Ishikawa (cell line): ENCODE measurements at regions not wholly inside any gene's neighbourhood (a gene's known extent, or its start where the extent isn't known, plus 50 kb on each side); places are given as distances from the start of the nearest gene placed in this dataset.

ENCODE experiments used
- CEBPB ChIP-seq: IDR thresholded peaks from 2 replicates; pipeline ENCODE4 v1.6.1; 2012
- CREB1 ChIP-seq: IDR thresholded peaks from 2 replicates; pipeline ENCODE4 v1.6.1; 2012; ENCODE audit warnings: low read depth
- EGR1 ChIP-seq: IDR thresholded peaks from 2 replicates; pipeline ENCODE4 v1.6.1; 2012
- EP300 ChIP-seq: IDR thresholded peaks from 2 replicates; pipeline ENCODE4 v1.6.1; 2012; ENCODE audit warnings: borderline replicate concordance
- FOXM1 ChIP-seq: IDR thresholded peaks from 2 replicates; pipeline ENCODE4 v1.6.1; 2012; ENCODE audit warnings: low read depth, borderline replicate concordance
- NFIC ChIP-seq: IDR thresholded peaks from 2 replicates; pipeline ENCODE4 v1.6.1; 2012
- RAD21 ChIP-seq: IDR thresholded peaks from 2 replicates; pipeline ENCODE4 v1.6.1; 2012; ENCODE audit warnings: low read depth
- TAF1 ChIP-seq: IDR thresholded peaks from 2 replicates; pipeline ENCODE4 v1.6.1; 2012; ENCODE audit warnings: low read depth, mild to moderate bottlenecking
- TCF12 ChIP-seq: IDR thresholded peaks from 2 replicates; pipeline ENCODE4 v1.6.1; 2012; ENCODE audit warnings: low read depth
- TEAD4 ChIP-seq: IDR thresholded peaks from 2 replicates; pipeline ENCODE4 v1.6.1; 2012
- YY1 ChIP-seq: IDR thresholded peaks from 2 replicates; pipeline ENCODE4 v1.6.1; 2012; ENCODE audit warnings: low read depth
- ZBTB7A ChIP-seq: IDR thresholded peaks from 2 replicates; pipeline ENCODE4 v1.6.1; 2012; ENCODE audit warnings: low read depth
- TF ChIP-seq, protein P1 (sequence below): IDR thresholded peaks from 2 replicates; pipeline ENCODE4 v1.6.1; 2012; ENCODE audit warnings: low read depth, mild to moderate bottlenecking
- TF ChIP-seq, protein P2 (sequence below): IDR thresholded peaks from 2 replicates; pipeline ENCODE4 v1.6.1; 2012
- TF ChIP-seq, protein P3 (sequence below): IDR thresholded peaks from 2 replicates; pipeline ENCODE4 v1.6.1; 2012

DNA sequence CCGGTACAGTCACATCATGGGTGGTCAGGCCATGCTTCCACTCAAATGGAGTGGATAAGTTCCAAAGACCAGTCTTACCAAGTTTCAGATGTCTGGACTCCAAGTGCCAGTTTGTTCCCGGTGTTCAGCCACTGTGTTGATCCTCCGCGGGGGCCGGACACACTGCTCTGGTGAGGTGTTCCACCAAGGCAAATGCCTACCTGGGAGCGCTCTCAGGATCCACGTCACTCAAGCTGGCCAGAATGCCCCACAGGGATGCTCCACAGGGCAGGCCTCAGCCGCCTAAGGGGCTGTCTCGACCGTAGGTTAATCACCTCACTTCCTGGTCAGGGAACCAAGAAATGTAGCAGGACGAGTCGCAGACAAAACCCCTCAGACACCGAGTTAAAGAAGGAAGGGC, 258.0 kb upstream of the GRID2 start:
- TF ChIP-seq RAD21 (no peak), TAF1 (no peak), CEBPB (no peak), ZBTB7A (no peak), NFIC (no peak)
- TF ChIP-seq, protein P1, sequence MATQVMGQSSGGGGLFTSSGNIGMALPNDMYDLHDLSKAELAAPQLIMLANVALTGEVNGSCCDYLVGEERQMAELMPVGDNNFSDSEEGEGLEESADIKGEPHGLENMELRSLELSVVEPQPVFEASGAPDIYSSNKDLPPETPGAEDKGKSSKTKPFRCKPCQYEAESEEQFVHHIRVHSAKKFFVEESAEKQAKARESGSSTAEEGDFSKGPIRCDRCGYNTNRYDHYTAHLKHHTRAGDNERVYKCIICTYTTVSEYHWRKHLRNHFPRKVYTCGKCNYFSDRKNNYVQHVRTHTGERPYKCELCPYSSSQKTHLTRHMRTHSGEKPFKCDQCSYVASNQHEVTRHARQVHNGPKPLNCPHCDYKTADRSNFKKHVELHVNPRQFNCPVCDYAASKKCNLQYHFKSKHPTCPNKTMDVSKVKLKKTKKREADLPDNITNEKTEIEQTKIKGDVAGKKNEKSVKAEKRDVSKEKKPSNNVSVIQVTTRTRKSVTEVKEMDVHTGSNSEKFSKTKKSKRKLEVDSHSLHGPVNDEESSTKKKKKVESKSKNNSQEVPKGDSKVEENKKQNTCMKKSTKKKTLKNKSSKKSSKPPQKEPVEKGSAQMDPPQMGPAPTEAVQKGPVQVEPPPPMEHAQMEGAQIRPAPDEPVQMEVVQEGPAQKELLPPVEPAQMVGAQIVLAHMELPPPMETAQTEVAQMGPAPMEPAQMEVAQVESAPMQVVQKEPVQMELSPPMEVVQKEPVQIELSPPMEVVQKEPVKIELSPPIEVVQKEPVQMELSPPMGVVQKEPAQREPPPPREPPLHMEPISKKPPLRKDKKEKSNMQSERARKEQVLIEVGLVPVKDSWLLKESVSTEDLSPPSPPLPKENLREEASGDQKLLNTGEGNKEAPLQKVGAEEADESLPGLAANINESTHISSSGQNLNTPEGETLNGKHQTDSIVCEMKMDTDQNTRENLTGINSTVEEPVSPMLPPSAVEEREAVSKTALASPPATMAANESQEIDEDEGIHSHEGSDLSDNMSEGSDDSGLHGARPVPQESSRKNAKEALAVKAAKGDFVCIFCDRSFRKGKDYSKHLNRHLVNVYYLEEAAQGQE = no peak

DNA sequence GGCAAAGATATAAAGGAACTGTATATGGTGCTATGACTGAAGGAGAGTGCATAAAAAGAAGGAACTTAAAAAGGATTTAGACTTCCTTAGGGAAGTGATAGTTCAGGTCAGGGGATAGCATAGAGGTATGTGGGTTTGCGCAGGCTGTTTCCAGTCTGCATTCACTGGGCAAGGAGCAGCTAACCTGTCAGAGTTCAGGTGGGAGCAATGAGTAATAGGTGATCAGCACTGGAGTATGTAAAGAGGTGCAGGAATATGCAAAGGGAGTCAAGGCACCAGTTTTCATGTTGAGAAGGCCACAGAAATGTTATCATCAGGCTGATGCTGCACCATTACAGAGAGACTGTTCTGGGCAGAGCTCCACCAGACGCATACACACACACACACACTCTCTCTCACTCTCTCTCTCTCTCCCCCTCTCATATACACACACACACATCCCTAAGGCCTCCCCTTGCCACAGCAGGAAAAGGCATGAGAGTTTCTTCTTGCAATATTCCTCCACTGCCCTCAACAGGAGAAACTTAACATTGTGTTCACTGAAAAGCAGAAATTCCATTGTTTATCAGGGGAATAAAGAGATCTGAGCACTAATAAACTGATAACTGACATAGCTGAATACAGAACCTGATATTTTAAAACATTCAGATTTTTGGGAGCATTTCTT, 256.4 kb upstream of the GRID2 start:
- peak; percentile 51 for TF ChIP-seq RAD21
- no peak for TF ChIP-seq TEAD4
- no peak for TF ChIP-seq CREB1
- TF ChIP-seq CEBPB = no peak

DNA sequence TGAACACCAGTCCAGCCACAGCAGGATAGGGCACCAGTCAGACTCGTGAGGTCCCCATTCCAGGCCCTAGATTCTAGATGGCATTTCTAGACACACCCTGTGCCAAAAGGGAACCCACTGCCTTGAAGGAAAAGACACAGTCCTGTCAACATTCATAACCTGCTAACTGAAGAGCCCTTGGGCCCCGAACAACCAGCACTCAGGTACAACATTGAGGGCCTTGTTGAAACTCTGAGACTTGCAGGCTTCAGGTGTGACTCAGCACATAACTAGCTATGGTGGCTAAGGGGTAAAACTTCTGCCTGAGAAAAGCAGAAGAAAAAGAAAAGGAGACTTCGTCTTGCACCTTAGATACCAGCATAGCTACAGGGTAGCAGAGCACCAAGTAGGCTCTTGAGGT, 252.9 kb upstream of the GRID2 start:
- TF ChIP-seq EP300 = no peak
- TF ChIP-seq TCF12 = no peak
- no peak for TF ChIP-seq RAD21
- TF ChIP-seq CEBPB = no peak
- TF ChIP-seq, protein P2, sequence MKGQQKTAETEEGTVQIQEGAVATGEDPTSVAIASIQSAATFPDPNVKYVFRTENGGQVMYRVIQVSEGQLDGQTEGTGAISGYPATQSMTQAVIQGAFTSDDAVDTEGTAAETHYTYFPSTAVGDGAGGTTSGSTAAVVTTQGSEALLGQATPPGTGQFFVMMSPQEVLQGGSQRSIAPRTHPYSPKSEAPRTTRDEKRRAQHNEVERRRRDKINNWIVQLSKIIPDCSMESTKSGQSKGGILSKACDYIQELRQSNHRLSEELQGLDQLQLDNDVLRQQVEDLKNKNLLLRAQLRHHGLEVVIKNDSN = no peak

DNA sequence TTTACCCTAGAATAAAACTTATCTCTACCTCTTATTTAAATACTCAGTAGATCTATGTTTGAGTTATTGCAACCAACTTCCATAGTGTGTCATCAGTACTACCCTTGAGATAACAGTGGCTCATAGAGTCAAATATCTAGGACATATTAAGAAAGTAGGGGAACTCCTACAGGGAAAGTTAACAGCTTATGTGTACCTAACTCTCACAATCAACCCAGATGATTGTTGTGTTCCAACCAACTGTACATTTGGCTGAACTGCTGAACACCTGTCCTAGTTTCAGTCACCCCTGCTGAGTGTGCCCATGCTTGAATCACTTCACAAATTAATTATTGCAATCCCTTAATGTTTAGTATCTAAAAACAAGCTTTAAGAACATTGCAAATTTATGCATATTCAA, 244.2 kb upstream of the GRID2 start:
- TF ChIP-seq ZBTB7A (no peak), RAD21 (no peak), TCF12 (no peak), EGR1 (no peak), YY1 (no peak), TEAD4 (no peak), CREB1 (no peak), EP300 (no peak), NFIC (no peak), CEBPB (no peak), TAF1 (no peak), FOXM1 (no peak)
- TF ChIP-seq, protein P1 = no peak
- TF ChIP-seq, protein P2 = no peak
- TF ChIP-seq, protein P3, sequence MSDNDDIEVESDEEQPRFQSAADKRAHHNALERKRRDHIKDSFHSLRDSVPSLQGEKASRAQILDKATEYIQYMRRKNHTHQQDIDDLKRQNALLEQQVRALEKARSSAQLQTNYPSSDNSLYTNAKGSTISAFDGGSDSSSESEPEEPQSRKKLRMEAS = no peak

DNA sequence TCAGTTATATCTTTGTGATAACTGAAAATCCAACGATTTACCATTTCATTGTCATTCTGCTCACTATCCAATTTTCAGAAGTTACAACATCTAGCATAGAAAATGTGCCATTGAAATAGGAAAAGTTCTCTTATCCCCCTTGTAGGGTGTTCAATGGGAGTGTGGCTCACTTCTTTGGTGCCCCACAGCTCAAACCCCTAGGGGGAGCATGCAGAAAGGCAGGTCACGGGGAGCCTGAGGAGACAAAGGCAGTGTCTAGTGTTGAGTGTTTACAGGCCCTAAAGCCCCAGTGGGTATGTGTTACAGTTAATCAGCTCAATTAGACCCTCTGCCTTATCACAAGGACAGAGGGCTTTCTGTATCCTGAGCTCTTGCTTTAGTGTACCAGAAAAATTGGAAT, 243.4 kb upstream of the GRID2 start:
- TF ChIP-seq EP300 (no peak), CEBPB (no peak), NFIC (no peak), TAF1 (no peak), TEAD4 (no peak), CREB1 (no peak), YY1 (no peak), EGR1 (no peak), RAD21 (no peak), FOXM1 (no peak), ZBTB7A (no peak), TCF12 (no peak)
- TF ChIP-seq, protein P3 = no peak
- TF ChIP-seq, protein P2 = no peak
- TF ChIP-seq, protein P1 = no peak
